HFFc6 (cell line): ENCODE measurements at regions not wholly inside any gene's neighbourhood (a gene's known extent, or its start where the extent isn't known, plus 50 kb on each side); places are given as distances from the start of the nearest gene placed in this dataset.

Experiments used
- DNase-seq: peaks from one replicate; pipeline ENCODE4 v3.0.0-alpha.2; 2018
- H3K27ac Mint-ChIP-seq: 2 replicates; pipeline ENCODE4 v1.8.0; 2020; ENCODE audit warnings: mild to moderate bottlenecking, mixed read lengths
- H3K27me3 Mint-ChIP-seq: 2 replicates; pipeline ENCODE4 v1.8.0; 2021; ENCODE audit warnings: mild to moderate bottlenecking, moderate library complexity, mixed read lengths; ENCODE audit not compliant: insufficient read depth
- H3K36me3 Mint-ChIP-seq: 2 replicates; pipeline ENCODE4 v1.8.0; 2021; ENCODE audit warnings: low read depth, mixed read lengths
- H3K4me1 Mint-ChIP-seq: 2 replicates; pipeline ENCODE4 v1.8.0; 2020; ENCODE audit warnings: low read depth, mixed read lengths
- H3K4me3 Mint-ChIP-seq: 2 replicates; pipeline ENCODE4 v1.8.0; 2020; ENCODE audit warnings: mild to moderate bottlenecking, moderate library complexity, mixed read lengths
- H3K9me3 Mint-ChIP-seq: 2 replicates; pipeline ENCODE4 v1.8.0; 2020; ENCODE audit warnings: mild to moderate bottlenecking, mixed read lengths
- TF ChIP-seq, protein P1 (sequence below): fragments of 200-600 bp; sonication (generic); IDR thresholded peaks from 2 replicates; pipeline ENCODE4 v1.5.0; 2021; ENCODE audit warnings: antibody characterized with exemption, mild to moderate bottlenecking

DNA sequence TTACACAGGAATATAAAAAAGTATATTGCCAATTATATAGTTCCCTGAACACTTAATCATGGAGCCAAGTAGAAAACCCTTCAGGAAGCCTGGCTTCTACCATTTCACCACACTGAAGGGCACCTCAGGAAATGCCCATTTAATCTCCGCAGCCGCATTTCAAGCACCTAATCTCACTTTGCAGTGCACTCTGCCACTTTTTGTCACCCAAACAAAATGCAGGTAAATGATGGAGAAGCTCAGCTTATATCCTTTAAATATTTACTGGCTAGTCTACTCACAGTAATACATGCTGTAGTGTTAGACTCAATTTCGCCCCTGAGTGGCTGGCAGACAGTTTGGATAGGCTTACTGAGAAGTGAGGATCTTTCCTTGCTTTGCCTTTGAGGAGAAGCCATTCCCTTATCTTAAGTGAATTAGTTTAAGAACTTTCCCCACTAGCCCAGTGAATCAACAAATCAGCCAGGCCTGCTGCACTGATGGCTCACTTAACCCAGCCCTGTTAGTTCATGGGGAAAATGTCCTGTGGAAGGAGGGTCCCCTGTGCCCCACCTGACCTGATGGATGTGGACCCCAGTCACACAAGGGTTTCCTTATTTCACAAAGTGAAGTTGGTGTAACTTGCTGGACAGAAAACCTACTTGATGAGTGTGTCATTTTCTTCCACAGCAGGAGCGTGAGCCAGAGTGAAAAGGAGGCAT is 209.7 kb downstream of the CAAP1 start:
- DNase-seq = no peak
- Mint-ChIP-seq H3K4me3 (no peak overlapping the region), H3K36me3 (no peaks in the 10 kb centered on the region), H3K9me3 (no peaks in the 10 kb centered on the region), H3K27ac (no peak overlapping the region), H3K27me3 (no peaks in the 10 kb centered on the region; the same call in 1 of the 2 replicates), H3K4me1 (no peaks in the 10 kb centered on the region)
- TF ChIP-seq, protein P1, sequence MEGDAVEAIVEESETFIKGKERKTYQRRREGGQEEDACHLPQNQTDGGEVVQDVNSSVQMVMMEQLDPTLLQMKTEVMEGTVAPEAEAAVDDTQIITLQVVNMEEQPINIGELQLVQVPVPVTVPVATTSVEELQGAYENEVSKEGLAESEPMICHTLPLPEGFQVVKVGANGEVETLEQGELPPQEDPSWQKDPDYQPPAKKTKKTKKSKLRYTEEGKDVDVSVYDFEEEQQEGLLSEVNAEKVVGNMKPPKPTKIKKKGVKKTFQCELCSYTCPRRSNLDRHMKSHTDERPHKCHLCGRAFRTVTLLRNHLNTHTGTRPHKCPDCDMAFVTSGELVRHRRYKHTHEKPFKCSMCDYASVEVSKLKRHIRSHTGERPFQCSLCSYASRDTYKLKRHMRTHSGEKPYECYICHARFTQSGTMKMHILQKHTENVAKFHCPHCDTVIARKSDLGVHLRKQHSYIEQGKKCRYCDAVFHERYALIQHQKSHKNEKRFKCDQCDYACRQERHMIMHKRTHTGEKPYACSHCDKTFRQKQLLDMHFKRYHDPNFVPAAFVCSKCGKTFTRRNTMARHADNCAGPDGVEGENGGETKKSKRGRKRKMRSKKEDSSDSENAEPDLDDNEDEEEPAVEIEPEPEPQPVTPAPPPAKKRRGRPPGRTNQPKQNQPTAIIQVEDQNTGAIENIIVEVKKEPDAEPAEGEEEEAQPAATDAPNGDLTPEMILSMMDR = no peak

DNA sequence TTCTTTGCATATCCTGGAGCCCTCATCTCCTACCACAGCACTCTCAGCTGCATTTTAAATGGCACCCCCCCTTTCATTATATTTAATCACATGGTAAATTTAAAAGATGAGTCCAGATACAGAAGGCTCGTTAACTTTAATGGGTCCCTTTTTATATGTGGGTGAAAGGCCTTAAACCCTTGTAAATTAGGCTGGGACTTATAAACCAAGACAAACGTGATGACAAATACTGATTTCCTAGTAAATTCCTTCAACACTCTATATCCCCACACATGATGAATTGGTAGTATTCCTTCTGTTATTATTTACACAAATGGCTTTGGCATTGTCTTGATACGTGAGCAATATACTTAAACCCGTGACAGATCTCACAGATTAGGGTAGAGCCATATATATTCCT is 210.6 kb downstream of the CAAP1 start:
- Mint-ChIP-seq H3K36me3 (no peaks in the 10 kb centered on the region), H3K4me1 (no peaks in the 10 kb centered on the region), H3K27ac (no peak overlapping the region), H3K27me3 (no peaks in the 10 kb centered on the region; the same call in 1 of the 2 replicates), H3K4me3 (no peak overlapping the region), H3K9me3 (no peaks in the 10 kb centered on the region)
- TF ChIP-seq, protein P1 = no peak
- DNase-seq = no peak

DNA sequence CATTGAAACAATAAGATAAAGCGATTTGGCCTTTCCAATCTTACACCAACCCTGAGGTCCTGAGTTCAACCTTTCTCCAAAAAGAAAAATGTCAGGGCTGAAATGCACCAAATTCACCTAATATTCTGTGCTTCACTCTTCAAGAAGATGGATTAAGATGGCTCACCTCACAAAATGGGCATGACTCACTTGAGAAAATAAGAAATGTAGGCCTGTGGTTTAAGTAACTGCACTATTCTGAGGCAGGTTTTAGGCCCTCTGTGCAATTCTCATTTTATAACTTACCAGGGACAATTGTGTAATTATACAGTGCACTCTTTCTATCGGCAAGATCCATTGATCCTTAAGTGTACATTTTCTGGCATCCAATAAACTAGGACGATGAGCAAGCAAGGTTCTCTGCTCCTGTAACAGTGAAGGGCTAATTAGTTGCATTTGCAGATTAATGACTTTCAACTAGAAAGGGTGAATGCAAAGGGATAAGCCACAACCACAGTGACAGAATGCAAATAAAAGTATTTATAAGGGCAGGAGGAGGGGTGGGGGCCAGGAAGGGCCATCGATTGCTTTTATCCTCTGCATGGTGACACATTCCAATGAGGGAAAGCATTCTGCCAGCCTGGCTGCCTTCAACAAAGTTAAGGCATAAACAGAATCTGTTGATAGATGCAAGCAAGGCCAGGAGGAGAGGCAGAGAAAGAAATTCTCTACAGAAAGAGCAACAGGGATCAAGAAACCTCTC is 214.5 kb downstream of the CAAP1 start:
- no peak for DNase-seq
- Mint-ChIP-seq H3K27me3 (no peaks in the 10 kb centered on the region; the same call in 1 of the 2 replicates), H3K4me1 (no peaks in the 10 kb centered on the region; the same call in 1 of the 2 replicates), H3K36me3 (no peaks in the 10 kb centered on the region), H3K4me3 (no peak overlapping the region), H3K9me3 (no peaks in the 10 kb centered on the region), H3K27ac (no peak overlapping the region)
- TF ChIP-seq, protein P1 = no peak

DNA sequence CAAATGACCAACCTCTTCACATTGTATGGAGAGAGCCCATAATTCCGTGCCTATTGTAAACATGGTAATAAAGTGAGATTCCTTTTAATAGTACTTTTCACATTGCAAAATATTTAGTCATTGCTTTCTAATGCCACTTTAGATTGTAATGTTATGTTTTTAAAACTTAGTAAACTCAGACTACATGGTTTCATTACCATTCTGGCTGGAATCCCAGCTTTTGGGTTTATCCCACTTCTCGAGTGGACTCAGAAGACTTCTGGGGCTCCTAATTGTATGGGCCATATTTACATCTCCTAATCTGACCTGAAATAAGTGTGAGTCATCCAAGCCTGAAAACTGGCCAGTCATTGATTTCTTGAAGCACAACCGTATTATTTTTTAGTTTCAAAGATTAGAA is 217.6 kb downstream of the CAAP1 start:
- DNase-seq = peak; percentile 21
- no peaks in the 10 kb centered on the region; the same call in 1 of the 2 replicates for H3K27me3 Mint-ChIP-seq
- TF ChIP-seq, protein P1 = no peak
- H3K4me3 Mint-ChIP-seq = no peak overlapping the region
- H3K9me3 Mint-ChIP-seq = no peaks in the 10 kb centered on the region
- no peaks in the 10 kb centered on the region for H3K36me3 Mint-ChIP-seq
- no peaks in the 10 kb centered on the region; the same call in 1 of the 2 replicates for H3K4me1 Mint-ChIP-seq
- H3K27ac Mint-ChIP-seq = no peak overlapping the region

DNA sequence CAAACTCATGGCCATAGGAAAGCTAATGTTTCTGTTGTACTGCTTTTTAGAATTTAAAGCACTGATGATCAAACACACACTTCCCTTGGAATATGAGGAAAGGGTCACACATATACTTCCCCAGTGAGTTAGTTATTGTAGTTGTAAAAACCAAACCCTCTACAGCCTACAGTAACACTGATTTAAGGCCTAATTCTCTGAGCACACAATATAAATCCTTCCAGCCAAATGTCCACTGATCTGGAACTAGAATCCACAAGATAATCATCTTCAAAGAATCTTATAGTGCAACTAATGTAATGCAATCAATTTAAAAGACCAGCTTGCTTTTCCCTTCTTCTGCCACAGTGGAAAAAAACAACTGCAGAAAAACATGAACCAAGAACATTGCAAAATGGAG is 219.3 kb downstream of the CAAP1 start:
- no peak overlapping the region for H3K27ac Mint-ChIP-seq
- H3K4me1 Mint-ChIP-seq = no peaks in the 10 kb centered on the region; the same call in 1 of the 2 replicates
- H3K4me3 Mint-ChIP-seq = no peak overlapping the region
- no peak for DNase-seq
- TF ChIP-seq, protein P1 = no peak
- H3K9me3 Mint-ChIP-seq = no peaks in the 10 kb centered on the region
- H3K36me3 Mint-ChIP-seq = no peaks in the 10 kb centered on the region
- no peaks in the 10 kb centered on the region; the same call in 1 of the 2 replicates for H3K27me3 Mint-ChIP-seq
